ENCODE measurements at regions not wholly inside any gene's neighbourhood (a gene's known extent, or its start where the extent isn't known, plus 50 kb on each side); places are given as distances from the start of the nearest gene placed in this dataset.

- Histone ChIP-seq H3K36me3 (no peaks in the 10 kb centered on the region), H3K27ac (no peak overlapping the region), H3K9me3 (no peaks in the 10 kb centered on the region), H3K4me3 (no peak overlapping the region), H3K27me3 (no peaks in the 10 kb centered on the region), H3K4me1 (no peaks in the 10 kb centered on the region)
- TF ChIP-seq CTCF (IDR thresholded peaks at IDR 0.05): no peak
- intact Hi-C loops (cut with DNase I; ENCODE audit: low total_unique reads): no loop called here
- no peak for DNase-seq
Measured at GRCh38 chr15:61726166-61726565, 334.1 kb downstream of the VPS13C start.

- Histone ChIP-seq H3K4me1 (no peaks in the 10 kb centered on the region), H3K27ac (no peak overlapping the region), H3K4me3 (no peak overlapping the region), H3K36me3 (no peaks in the 10 kb centered on the region), H3K27me3 (no peaks in the 10 kb centered on the region), H3K9me3 (no peaks in the 10 kb centered on the region)
- DNase-seq: no peak
- intact Hi-C loops (cut with DNase I; ENCODE audit: low total_unique reads): no loop called here
- no peak for TF ChIP-seq CTCF (IDR thresholded peaks at IDR 0.05)
Measured at GRCh38 chr15:61725251-61725650, 335.0 kb downstream of the VPS13C start.

- no peaks in the 10 kb centered on the region for H3K27me3 ChIP-seq
- TF ChIP-seq CTCF (IDR thresholded peaks at IDR 0.05): no peak
- DNase-seq: no peak
- no peaks in the 10 kb centered on the region for H3K36me3 ChIP-seq
- no peak overlapping the region for H3K4me3 ChIP-seq
- H3K27ac ChIP-seq: no peak overlapping the region
- intact Hi-C loops (cut with DNase I; ENCODE audit: low total_unique reads): no loop called here
- H3K4me1 ChIP-seq: no peaks in the 10 kb centered on the region
- H3K9me3 ChIP-seq: no peaks in the 10 kb centered on the region
Measured at GRCh38 chr15:61724251-61724939, 335.9 kb downstream of the VPS13C start.

GRCh38 chr15:61721418-61721817 is 338.8 kb downstream of the VPS13C start:
- no peak for TF ChIP-seq CTCF (IDR thresholded peaks at IDR 0.05)
- intact Hi-C loops (cut with DNase I; ENCODE audit: low total_unique reads): no loop called here
- Histone ChIP-seq H3K9me3 (no peaks in the 10 kb centered on the region), H3K4me1 (no peaks in the 10 kb centered on the region), H3K27me3 (no peaks in the 10 kb centered on the region), H3K4me3 (no peak overlapping the region), H3K27ac (no peak overlapping the region), H3K36me3 (no peaks in the 10 kb centered on the region)
- no peak for DNase-seq

- TF ChIP-seq CTCF (IDR thresholded peaks at IDR 0.05): no peak
- peaks cover 0 to 3% (median 0%) of the 10 kb centered on the region in 4 donors for H3K4me1 ChIP-seq
- intact Hi-C loops (cut with DNase I; ENCODE audit: low total_unique reads): no loop called here
- no peaks in the 10 kb centered on the region for H3K9me3 ChIP-seq
- H3K27me3 ChIP-seq: no peaks in the 10 kb centered on the region
- no peak for DNase-seq
- no peak overlapping the region for H3K27ac ChIP-seq
- H3K36me3 ChIP-seq: no peaks in the 10 kb centered on the region
- no peak overlapping the region for H3K4me3 ChIP-seq
Measured at GRCh38 chr15:61720197-61720704, 340.0 kb downstream of the VPS13C start.

Measured in tibial artery (tissue), 4 donors.